ENCODE measurements at regions not wholly inside any gene's neighbourhood (a gene's known extent, or its start where the extent isn't known, plus 50 kb on each side); places are given as distances from the start of the nearest gene placed in this dataset.
"Not testable (repeated sequence)": the region's sequence is repeated elsewhere in the genome, so short reads cannot be mapped to it uniquely, and the experiment has no call there.

GRCh38 chr4:72857787-72858186 is 211.7 kb downstream of the COX18 start:
- POLR2A ChIA-PET = no interaction called here

GRCh38 chr4:72857216-72857615 is 212.3 kb downstream of the COX18 start:
- ChIA-PET CTCF (interaction anchor here (1.0 kb wide), 1 partner anchor 108 kb away, joined by 3 read pairs; no protein-coding TSS in a partner anchor), POLR2A (no interaction called here)
- DNase-seq (ENCODE audit: low read depth) = no peak
- TF ChIP-seq CTCF (IDR thresholded peaks at IDR 0.05; ENCODE audit: insufficient read depth, low read depth, low read length) = no peak
- H3K4me3 ChIP-seq (ENCODE audit: low read depth, low read length) = no peak overlapping the region
- no peaks in the 10 kb centered on the region for H3K36me3 ChIP-seq (ENCODE audit: control insufficient read depth, insufficient read depth, low read length)
- H3K27me3 ChIP-seq (ENCODE audit: control insufficient read depth, insufficient read depth, low read length) = no peaks in the 10 kb centered on the region

More at GRCh38 chr4:72857787-72858186, 211.7 kb downstream of the COX18 start:
- Histone ChIP-seq H3K36me3 (ENCODE audit: control insufficient read depth, insufficient read depth, low read length) (no peaks in the 10 kb centered on the region), H3K4me3 (ENCODE audit: low read depth, low read length) (no peak overlapping the region), H3K27me3 (ENCODE audit: control insufficient read depth, insufficient read depth, low read length) (no peaks in the 10 kb centered on the region)
- no peak for TF ChIP-seq CTCF (IDR thresholded peaks at IDR 0.05; ENCODE audit: insufficient read depth, low read depth, low read length)
- no peak for DNase-seq (ENCODE audit: low read depth)
- CTCF ChIA-PET = interaction anchor here (0.6 to 1.2 kb wide), 2 partner anchors 8 to 155 kb away, joined by 3 read pairs; no protein-coding TSS in a partner anchor

- Histone ChIP-seq H3K4me3 (ENCODE audit: low read depth, low read length) (no peak overlapping the region), H3K27me3 (ENCODE audit: control insufficient read depth, insufficient read depth, low read length) (no peaks in the 10 kb centered on the region), H3K36me3 (ENCODE audit: control insufficient read depth, insufficient read depth, low read length) (no peaks in the 10 kb centered on the region)
- TF ChIP-seq CTCF (IDR thresholded peaks at IDR 0.05; ENCODE audit: insufficient read depth, low read depth, low read length) = no peak
- ChIA-PET CTCF (no interaction called here), POLR2A (interaction anchor here (0.6 kb wide), 1 partner anchor 146 kb away, joined by 3 read pairs; no protein-coding TSS in a partner anchor)
- no peak for DNase-seq (ENCODE audit: low read depth)
Measured at GRCh38 chr4:72846280-72847111, 223.0 kb downstream of the COX18 start.

- Histone ChIP-seq H3K36me3 (ENCODE audit: control insufficient read depth, insufficient read depth, low read length) (no peaks in the 10 kb centered on the region), H3K27me3 (ENCODE audit: control insufficient read depth, insufficient read depth, low read length) (no peaks in the 10 kb centered on the region), H3K4me3 (ENCODE audit: low read depth, low read length) (no peak overlapping the region)
- no peak for TF ChIP-seq CTCF (IDR thresholded peaks at IDR 0.05; ENCODE audit: insufficient read depth, low read depth, low read length)
- peak; percentile 71 for DNase-seq (ENCODE audit: low read depth)
- ChIA-PET CTCF (interaction anchor here (0.9 kb wide), 1 partner anchor 70 kb away, joined by 3 read pairs; no protein-coding TSS in a partner anchor), POLR2A (no interaction called here)
Measured at GRCh38 chr4:72843466-72843865, 226.1 kb downstream of the COX18 start.

GRCh38 chr4:72842323-72842722 is 227.2 kb downstream of the COX18 start:
- TF ChIP-seq CTCF (IDR thresholded peaks at IDR 0.05; ENCODE audit: insufficient read depth, low read depth, low read length) = no peak
- CTCF ChIA-PET = interaction anchor here (0.6 kb wide), 1 partner anchor 26 kb away, joined by 3 read pairs; no protein-coding TSS in a partner anchor
- Histone ChIP-seq H3K4me3 (ENCODE audit: low read depth, low read length) (no peak overlapping the region), H3K27me3 (ENCODE audit: control insufficient read depth, insufficient read depth, low read length) (no peaks in the 10 kb centered on the region), H3K36me3 (ENCODE audit: control insufficient read depth, insufficient read depth, low read length) (no peaks in the 10 kb centered on the region)
- POLR2A ChIA-PET = no interaction called here
- DNase-seq (ENCODE audit: low read depth) = no peak

GRCh38 chr4:72840166-72840565 is 229.3 kb downstream of the COX18 start:
- H3K27me3 ChIP-seq (ENCODE audit: control insufficient read depth, insufficient read depth, low read length); H3K4me3 ChIP-seq (ENCODE audit: low read depth, low read length); H3K36me3 ChIP-seq (ENCODE audit: control insufficient read depth, insufficient read depth, low read length); POLR2A ChIA-PET; DNase-seq (ENCODE audit: low read depth); CTCF ChIA-PET: not testable (repeated sequence)
